Stimulated activated memory B cell treated with anti-CD40 and anti-IgM and Interleukin-4, amounts not matched to agents 10 μg/mL and 1 μg/mL and 100 μg/mL, for 72 hours (primary cell): ENCODE measurements at regions not wholly inside any gene's neighbourhood (a gene's known extent, or its start where the extent isn't known, plus 50 kb on each side); places are given as distances from the start of the nearest gene placed in this dataset.

ENCODE experiments used
- ATAC-seq: fragments of 150-1000 bp; cut with Tn5 transposase; 2 replicates; pipeline ENCODE4 v1.10.0; 2021
- H3K27ac Mint-ChIP-seq: one replicate; pipeline ENCODE4 v1.8.0; 2022; ENCODE audit warnings: mild to moderate bottlenecking, mixed read lengths
- H3K27me3 Mint-ChIP-seq: one replicate; pipeline ENCODE4 v1.8.0; 2022; ENCODE audit warnings: mixed read lengths
- H3K36me3 Mint-ChIP-seq: one replicate; pipeline ENCODE4 v1.8.0; 2022; ENCODE audit warnings: mixed read lengths
- H3K4me1 Mint-ChIP-seq: one replicate; pipeline ENCODE4 v1.8.0; 2022; ENCODE audit warnings: mixed read lengths
- H3K4me3 Mint-ChIP-seq: one replicate; pipeline ENCODE4 v1.8.0; 2022; ENCODE audit warnings: mild to moderate bottlenecking, moderate library complexity, mixed read lengths
- H3K9me3 Mint-ChIP-seq: one replicate; pipeline ENCODE4 v1.8.0; 2022; ENCODE audit warnings: mixed read lengths

GRCh38 chr1:230000493-230001184 lies 66.4 kb upstream of the GALNT2 start:
- no peak overlapping the region for H3K27ac Mint-ChIP-seq
- no peak for ATAC-seq
- peaks cover 21% of the 10 kb centered on the region for H3K27me3 Mint-ChIP-seq
- H3K36me3 Mint-ChIP-seq = no peaks in the 10 kb centered on the region
- H3K4me3 Mint-ChIP-seq = no peak overlapping the region
- H3K9me3 Mint-ChIP-seq = no peaks in the 10 kb centered on the region
- peaks cover 9% of the 10 kb centered on the region for H3K4me1 Mint-ChIP-seq

- no peak for ATAC-seq
- H3K27ac Mint-ChIP-seq = no peak overlapping the region
- H3K9me3 Mint-ChIP-seq = no peaks in the 10 kb centered on the region
- H3K36me3 Mint-ChIP-seq = no peaks in the 10 kb centered on the region
- peaks cover 9% of the 10 kb centered on the region for H3K4me1 Mint-ChIP-seq
- peaks cover 34% of the 10 kb centered on the region for H3K27me3 Mint-ChIP-seq
- no peak overlapping the region for H3K4me3 Mint-ChIP-seq
These were observed 64.8 kb upstream of the GALNT2 start for GRCh38 chr1:230002164-230002803.

GRCh38 chr1:230003409-230003808 lies 63.6 kb upstream of the GALNT2 start:
- H3K4me1 Mint-ChIP-seq = peaks cover 9% of the 10 kb centered on the region
- peaks cover 41% of the 10 kb centered on the region for H3K27me3 Mint-ChIP-seq
- H3K27ac Mint-ChIP-seq = no peak overlapping the region
- ATAC-seq = no peak
- no peaks in the 10 kb centered on the region for H3K9me3 Mint-ChIP-seq
- H3K4me3 Mint-ChIP-seq = no peak overlapping the region
- H3K36me3 Mint-ChIP-seq = no peaks in the 10 kb centered on the region

- peaks cover 9% of the 10 kb centered on the region for H3K4me1 Mint-ChIP-seq
- no peaks in the 10 kb centered on the region for H3K36me3 Mint-ChIP-seq
- H3K9me3 Mint-ChIP-seq = no peaks in the 10 kb centered on the region
- peak overlapping the region; percentile 23 for H3K27ac Mint-ChIP-seq
- no peak overlapping the region for H3K4me3 Mint-ChIP-seq
- peak; percentile 54 for ATAC-seq
- peaks cover 41% of the 10 kb centered on the region for H3K27me3 Mint-ChIP-seq
These were observed 62.0 kb upstream of the GALNT2 start for GRCh38 chr1:230005040-230005439.

- H3K4me1 Mint-ChIP-seq = peaks cover 9% of the 10 kb centered on the region
- H3K36me3 Mint-ChIP-seq = no peaks in the 10 kb centered on the region
- no peak overlapping the region for H3K4me3 Mint-ChIP-seq
- H3K9me3 Mint-ChIP-seq = no peaks in the 10 kb centered on the region
- H3K27ac Mint-ChIP-seq = no peak overlapping the region
- ATAC-seq = no peak
- peaks cover 36% of the 10 kb centered on the region for H3K27me3 Mint-ChIP-seq
These were observed 58.3 kb upstream of the GALNT2 start for GRCh38 chr1:230008721-230009120.

GRCh38 chr1:230009611-230010313 lies 57.3 kb upstream of the GALNT2 start:
- H3K9me3 Mint-ChIP-seq = no peaks in the 10 kb centered on the region
- no peaks in the 10 kb centered on the region for H3K36me3 Mint-ChIP-seq
- peaks cover 33% of the 10 kb centered on the region for H3K27me3 Mint-ChIP-seq
- ATAC-seq = no peak
- H3K4me3 Mint-ChIP-seq = no peak overlapping the region
- no peak overlapping the region for H3K27ac Mint-ChIP-seq
- peaks cover 5% of the 10 kb centered on the region for H3K4me1 Mint-ChIP-seq

- Mint-ChIP-seq H3K27me3 (peaks cover 30% of the 10 kb centered on the region), H3K36me3 (no peaks in the 10 kb centered on the region), H3K4me3 (no peak overlapping the region), H3K9me3 (no peaks in the 10 kb centered on the region), H3K4me1 (no peaks in the 10 kb centered on the region), H3K27ac (no peak overlapping the region)
- no peak for ATAC-seq
These were observed 56.3 kb upstream of the GALNT2 start for GRCh38 chr1:230010603-230011332.

- Mint-ChIP-seq H3K27me3 (peaks cover 24% of the 10 kb centered on the region), H3K4me3 (no peak overlapping the region), H3K36me3 (no peaks in the 10 kb centered on the region), H3K9me3 (no peaks in the 10 kb centered on the region), H3K4me1 (no peaks in the 10 kb centered on the region), H3K27ac (no peak overlapping the region)
- peak; percentile 16 for ATAC-seq
These were observed 55.5 kb upstream of the GALNT2 start for GRCh38 chr1:230011333-230012092.

- ATAC-seq = no peak
- H3K4me1 Mint-ChIP-seq = no peaks in the 10 kb centered on the region
- H3K36me3 Mint-ChIP-seq = no peaks in the 10 kb centered on the region
- H3K9me3 Mint-ChIP-seq = no peaks in the 10 kb centered on the region
- H3K27me3 Mint-ChIP-seq = peaks cover 19% of the 10 kb centered on the region
- no peak overlapping the region for H3K4me3 Mint-ChIP-seq
- H3K27ac Mint-ChIP-seq = no peak overlapping the region
These were observed 55.0 kb upstream of the GALNT2 start for GRCh38 chr1:230012093-230012393.

- Mint-ChIP-seq H3K4me1 (no peaks in the 10 kb centered on the region), H3K27me3 (peaks cover 12% of the 10 kb centered on the region), H3K36me3 (no peaks in the 10 kb centered on the region), H3K4me3 (no peak overlapping the region), H3K27ac (no peak overlapping the region), H3K9me3 (no peaks in the 10 kb centered on the region)
- ATAC-seq = no peak
These were observed 54.3 kb upstream of the GALNT2 start for GRCh38 chr1:230012741-230013140.

- no peak overlapping the region for H3K4me3 Mint-ChIP-seq
- H3K4me1 Mint-ChIP-seq = no peaks in the 10 kb centered on the region
- H3K27me3 Mint-ChIP-seq = peaks cover 10% of the 10 kb centered on the region
- ATAC-seq = no peak
- no peak overlapping the region for H3K27ac Mint-ChIP-seq
- no peaks in the 10 kb centered on the region for H3K9me3 Mint-ChIP-seq
- no peaks in the 10 kb centered on the region for H3K36me3 Mint-ChIP-seq
These were observed 50.9 kb upstream of the GALNT2 start for GRCh38 chr1:230016159-230016558.
